ENCODE measurements at regions not wholly inside any gene's neighbourhood (a gene's known extent, or its start where the extent isn't known, plus 50 kb on each side); places are given as distances from the start of the nearest gene placed in this dataset.

- H3K4me3 ChIP-seq (ENCODE audit: low read length), result no peak overlapping the region
- DNase-seq (ENCODE audit: low read depth), result no peak
- TF ChIP-seq, protein P1, sequence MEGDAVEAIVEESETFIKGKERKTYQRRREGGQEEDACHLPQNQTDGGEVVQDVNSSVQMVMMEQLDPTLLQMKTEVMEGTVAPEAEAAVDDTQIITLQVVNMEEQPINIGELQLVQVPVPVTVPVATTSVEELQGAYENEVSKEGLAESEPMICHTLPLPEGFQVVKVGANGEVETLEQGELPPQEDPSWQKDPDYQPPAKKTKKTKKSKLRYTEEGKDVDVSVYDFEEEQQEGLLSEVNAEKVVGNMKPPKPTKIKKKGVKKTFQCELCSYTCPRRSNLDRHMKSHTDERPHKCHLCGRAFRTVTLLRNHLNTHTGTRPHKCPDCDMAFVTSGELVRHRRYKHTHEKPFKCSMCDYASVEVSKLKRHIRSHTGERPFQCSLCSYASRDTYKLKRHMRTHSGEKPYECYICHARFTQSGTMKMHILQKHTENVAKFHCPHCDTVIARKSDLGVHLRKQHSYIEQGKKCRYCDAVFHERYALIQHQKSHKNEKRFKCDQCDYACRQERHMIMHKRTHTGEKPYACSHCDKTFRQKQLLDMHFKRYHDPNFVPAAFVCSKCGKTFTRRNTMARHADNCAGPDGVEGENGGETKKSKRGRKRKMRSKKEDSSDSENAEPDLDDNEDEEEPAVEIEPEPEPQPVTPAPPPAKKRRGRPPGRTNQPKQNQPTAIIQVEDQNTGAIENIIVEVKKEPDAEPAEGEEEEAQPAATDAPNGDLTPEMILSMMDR (conservative IDR thresholded peaks at IDR 0.05; ENCODE audit: low read length), result no peak
These were observed 51.0 kb upstream of the UNC93A start for GRCh38 chr6:167240034-167240541.
